Lower lobe of right lung (tissue), 2 donors: ENCODE measurements at regions not wholly inside any gene's neighbourhood (a gene's known extent, or its start where the extent isn't known, plus 50 kb on each side); places are given as distances from the start of the nearest gene placed in this dataset.

Experiments used
- ATAC-seq, 2 donors: fragments of 200-7000 bp; cut with Tn5 transposase; one replicate each; pipeline ENCODE4 v1.9.1; 2020 to 2022; ENCODE audit warnings: mild to moderate bottlenecking in 2 of 2, moderate library complexity in 2 of 2
- DNase-seq: peaks from one replicate; pipeline ENCODE4 v3.0.0-alpha.2; 2020
- H3K27ac ChIP-seq: fragments of 200-600 bp; one replicate; pipeline ENCODE4 v1.8.0; 2022
- H3K27me3 ChIP-seq: fragments of 200-600 bp; one replicate; pipeline ENCODE4 v1.8.0; 2022; ENCODE audit warnings: low read depth
- H3K36me3 ChIP-seq: fragments of 200-600 bp; one replicate; pipeline ENCODE4 v1.8.0; 2022; ENCODE audit warnings: mild to moderate bottlenecking
- H3K4me1 ChIP-seq: fragments of 200-600 bp; one replicate; pipeline ENCODE4 v1.8.0; 2022
- H3K4me3 ChIP-seq: fragments of 200-600 bp; one replicate; pipeline ENCODE4 v1.8.0; 2022; ENCODE audit warnings: mild to moderate bottlenecking
- H3K9me3 ChIP-seq: fragments of 200-600 bp; one replicate; pipeline ENCODE4 v1.8.0; 2022
- CTCF ChIP-seq: fragments of 200-600 bp; IDR thresholded peaks from one replicate; pipeline ENCODE4 v1.8.0; 2022; ENCODE audit warnings: antibody characterized with exemption, mild to moderate bottlenecking
- intact Hi-C: fragments of 100-400 bp; cut with DNase I; formaldehyde crosslinking; loops from one replicate; pipeline ENCODE4 v1.11.0; 2022
- donor health status: DM: no; HTN: yes; CAD: no; lungs with severe emphysema.

- no peak for ATAC-seq
Measured at GRCh38 chr5:164561933-164562872, 1056.8 kb downstream of the MAT2B start.

GRCh38 chr5:164563370-164563769 is 1058.0 kb downstream of the MAT2B start:
- no peaks in the 10 kb centered on the region for H3K27me3 ChIP-seq
- H3K9me3 ChIP-seq = no peaks in the 10 kb centered on the region
- no peak for TF ChIP-seq CTCF
- intact Hi-C loops = no loop called here
- H3K27ac ChIP-seq = no peak overlapping the region
- DNase-seq (no peak), ATAC-seq (no peak)
- H3K4me1 ChIP-seq = no peaks in the 10 kb centered on the region
- H3K36me3 ChIP-seq = no peaks in the 10 kb centered on the region
- no peak overlapping the region for H3K4me3 ChIP-seq

More at GRCh38 chr5:164561933-164562872, 1056.8 kb downstream of the MAT2B start:
- Histone ChIP-seq H3K4me3 (no peak overlapping the region), H3K27me3 (no peaks in the 10 kb centered on the region), H3K27ac (no peak overlapping the region), H3K9me3 (no peaks in the 10 kb centered on the region), H3K36me3 (no peaks in the 10 kb centered on the region), H3K4me1 (no peaks in the 10 kb centered on the region)
- intact Hi-C loops = no loop called here
- TF ChIP-seq CTCF = no peak
- no peak for DNase-seq

GRCh38 chr5:164573397-164573796 is 1068.0 kb downstream of the MAT2B start:
- H3K27me3 ChIP-seq = no peaks in the 10 kb centered on the region
- TF ChIP-seq CTCF = no peak
- no peak overlapping the region for H3K27ac ChIP-seq
- no peak for ATAC-seq
- no peaks in the 10 kb centered on the region for H3K4me1 ChIP-seq
- DNase-seq = no peak
- H3K36me3 ChIP-seq = no peaks in the 10 kb centered on the region
- intact Hi-C loops = no loop called here
- no peak overlapping the region for H3K4me3 ChIP-seq
- no peaks in the 10 kb centered on the region for H3K9me3 ChIP-seq

GRCh38 chr5:164577201-164577600 is 1071.8 kb downstream of the MAT2B start:
- intact Hi-C loops = no loop called here
- no peaks in the 10 kb centered on the region for H3K4me1 ChIP-seq
- ATAC-seq (no peak), DNase-seq (no peak)
- H3K27me3 ChIP-seq = no peaks in the 10 kb centered on the region
- no peak overlapping the region for H3K4me3 ChIP-seq
- no peak for TF ChIP-seq CTCF
- H3K9me3 ChIP-seq = no peaks in the 10 kb centered on the region
- H3K27ac ChIP-seq = no peak overlapping the region
- H3K36me3 ChIP-seq = no peaks in the 10 kb centered on the region

GRCh38 chr5:164577742-164578141 is 1072.3 kb downstream of the MAT2B start:
- TF ChIP-seq CTCF = no peak
- Histone ChIP-seq H3K27ac (no peak overlapping the region), H3K4me3 (no peak overlapping the region), H3K36me3 (no peaks in the 10 kb centered on the region), H3K27me3 (no peaks in the 10 kb centered on the region), H3K4me1 (no peaks in the 10 kb centered on the region), H3K9me3 (no peaks in the 10 kb centered on the region)
- intact Hi-C loops = no loop called here
- ATAC-seq = no peak
- no peak for DNase-seq
